ENCODE measurements at regions not wholly inside any gene's neighbourhood (a gene's known extent, or its start where the extent isn't known, plus 50 kb on each side); places are given as distances from the start of the nearest gene placed in this dataset.

GRCh38 chr18:42165922-42166513 is 211.0 kb downstream of the PIK3C3 start:
- no peak for TF ChIP-seq CTCF (IDR thresholded peaks at IDR 0.05)
- TF ChIP-seq POLR2A (IDR thresholded peaks at IDR 0.05; ENCODE audit: low read depth), result no peak
- no peak for TF ChIP-seq POLR2AphosphoS5 (IDR thresholded peaks at IDR 0.05)
- TF ChIP-seq EP300 (IDR thresholded peaks at IDR 0.05), result no peak
